ENCODE measurements at regions not wholly inside any gene's neighbourhood (a gene's known extent, or its start where the extent isn't known, plus 50 kb on each side); places are given as distances from the start of the nearest gene placed in this dataset.

GRCh38 chr5:107284822-107285525 lies 385.8 kb downstream of the EFNA5 start:
- 60% methylated on average over 3 of the region's 3 CpGs for WGBS (ENCODE audit: low lambda C conversion rate, missing lambda C conversion rate)
- H3K4me2 ChIP-seq, result no peak overlapping the region

GRCh38 chr5:107282061-107282460 lies 388.7 kb downstream of the EFNA5 start:
- no peaks in the 10 kb centered on the region for H3K36me3 ChIP-seq (replicated peaks; ENCODE audit: insufficient read depth, low read depth)
- H3K4me3 ChIP-seq, result no peak overlapping the region
- no peak overlapping the region for H3K27ac ChIP-seq
- H2AFZ ChIP-seq, result no peak overlapping the region
- no peaks in the 10 kb centered on the region for H3K9me2 ChIP-seq (replicated peaks; ENCODE audit: insufficient read depth)
- DNase-seq (ENCODE audit: low spot score), result no peak
- no peaks in the 10 kb centered on the region for H4K20me1 ChIP-seq (ENCODE audit: insufficient read depth, poor library complexity, severe bottlenecking)
- H3K27me3 ChIP-seq, result no peaks in the 10 kb centered on the region
- no peaks in the 10 kb centered on the region for H3K9me3 ChIP-seq (ENCODE audit: low read depth)
- TF ChIP-seq EZH2phosphoT487 (IDR thresholded peaks at IDR 0.05; ENCODE audit: low read depth, severe bottlenecking, unreplicated experiment) (no peak), CTCF (IDR thresholded peaks at IDR 0.05; ENCODE audit: poor library complexity) (no peak), EZH2 (IDR thresholded peaks at IDR 0.05; ENCODE audit: borderline replicate concordance) (no peak)
- whole genome bisulfite sequencing (ENCODE audit: low lambda C conversion rate, missing lambda C conversion rate), result 89% methylated on average over 2 of the region's 2 CpGs
- H3K4me1 ChIP-seq (ENCODE audit: insufficient read depth), result peaks cover 7% of the 10 kb centered on the region
- no peaks in the 10 kb centered on the region for H3K79me2 ChIP-seq
- no peak overlapping the region for H3K4me2 ChIP-seq

More at GRCh38 chr5:107284822-107285525, 385.8 kb downstream of the EFNA5 start:
- Histone ChIP-seq H2AFZ (no peak overlapping the region), H3K4me1 (ENCODE audit: insufficient read depth) (peaks cover 7% of the 10 kb centered on the region), H3K4me3 (no peak overlapping the region), H3K27ac (no peak overlapping the region), H3K79me2 (no peaks in the 10 kb centered on the region), H4K20me1 (ENCODE audit: insufficient read depth, poor library complexity, severe bottlenecking) (no peaks in the 10 kb centered on the region), H3K9me3 (ENCODE audit: low read depth) (no peaks in the 10 kb centered on the region), H3K36me3 (replicated peaks; ENCODE audit: insufficient read depth, low read depth) (no peaks in the 10 kb centered on the region), H3K9me2 (replicated peaks; ENCODE audit: insufficient read depth) (no peaks in the 10 kb centered on the region), H3K27me3 (no peaks in the 10 kb centered on the region)
- peak; percentile 50 for DNase-seq (ENCODE audit: low spot score)
- no peak for TF ChIP-seq CTCF (IDR thresholded peaks at IDR 0.05; ENCODE audit: poor library complexity)
- no peak for TF ChIP-seq EZH2 (IDR thresholded peaks at IDR 0.05; ENCODE audit: borderline replicate concordance)
- no peak for TF ChIP-seq EZH2phosphoT487 (IDR thresholded peaks at IDR 0.05; ENCODE audit: low read depth, severe bottlenecking, unreplicated experiment)

GRCh38 chr5:107278774-107279173 lies 392.0 kb downstream of the EFNA5 start:
- H3K36me3 ChIP-seq (replicated peaks; ENCODE audit: insufficient read depth, low read depth), result no peaks in the 10 kb centered on the region
- H3K79me2 ChIP-seq, result no peaks in the 10 kb centered on the region
- no peaks in the 10 kb centered on the region for H4K20me1 ChIP-seq (ENCODE audit: insufficient read depth, poor library complexity, severe bottlenecking)
- 62% methylated on average over 4 of the region's 4 CpGs for WGBS (ENCODE audit: low lambda C conversion rate, missing lambda C conversion rate)
- H3K4me3 ChIP-seq, result no peak overlapping the region
- H2AFZ ChIP-seq, result no peak overlapping the region
- no peak overlapping the region for H3K27ac ChIP-seq
- H3K9me3 ChIP-seq (ENCODE audit: low read depth), result no peaks in the 10 kb centered on the region
- H3K27me3 ChIP-seq, result no peaks in the 10 kb centered on the region
- no peak for DNase-seq (ENCODE audit: low spot score)
- H3K4me1 ChIP-seq (ENCODE audit: insufficient read depth), result peaks cover 7% of the 10 kb centered on the region
- TF ChIP-seq CTCF (IDR thresholded peaks at IDR 0.05; ENCODE audit: poor library complexity) (no peak), EZH2phosphoT487 (IDR thresholded peaks at IDR 0.05; ENCODE audit: low read depth, severe bottlenecking, unreplicated experiment) (no peak), EZH2 (IDR thresholded peaks at IDR 0.05; ENCODE audit: borderline replicate concordance) (no peak)
- H3K9me2 ChIP-seq (replicated peaks; ENCODE audit: insufficient read depth), result no peaks in the 10 kb centered on the region
- no peak overlapping the region for H3K4me2 ChIP-seq
